ENCODE measurements at regions not wholly inside any gene's neighbourhood (a gene's known extent, or its start where the extent isn't known, plus 50 kb on each side); places are given as distances from the start of the nearest gene placed in this dataset.

DNA sequence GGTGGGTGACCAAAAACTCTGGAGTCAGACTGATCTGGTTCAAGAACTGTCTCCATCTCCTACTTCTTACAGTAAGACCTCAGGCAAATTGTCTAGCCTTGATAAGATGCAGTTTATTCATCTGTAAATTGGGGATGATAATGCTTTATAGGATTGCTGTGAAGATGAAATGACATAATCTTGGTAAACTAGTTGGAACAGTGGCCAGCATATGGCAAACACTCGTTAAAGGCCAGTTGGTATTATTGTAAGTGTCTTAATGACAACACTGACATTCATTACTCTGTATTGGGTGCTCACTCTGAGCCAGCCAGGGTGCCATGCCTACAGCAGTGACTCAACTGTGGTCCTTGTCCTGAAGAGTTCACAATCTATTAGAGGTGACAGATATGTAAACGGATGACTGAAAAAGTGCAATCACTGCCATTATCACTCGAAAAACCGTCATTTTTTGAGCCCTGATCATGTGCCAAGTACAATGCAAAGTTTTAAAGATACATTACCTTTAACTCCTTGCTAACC, 84.9 kb upstream of the HSPA9 start:
- in situ Hi-C loops (cut with HindIII; ENCODE audit: low pct_unique_long_range_greater_than_20kb, low sequenced_read_pairs): no loop called here
- H3K27me3 ChIP-seq (ENCODE audit: control insufficient read depth, insufficient read depth, low read length): no peaks in the 10 kb centered on the region

GRCh38 chr5:138659561-138659960, 84.4 kb upstream of the HSPA9 start:
- no peaks in the 10 kb centered on the region for H3K4me1 ChIP-seq (ENCODE audit: control insufficient read depth, insufficient read depth, low read length)
- no peak for DNase-seq (ENCODE audit: low read depth, low spot score)
- no peaks in the 10 kb centered on the region for H3K9me3 ChIP-seq (ENCODE audit: control insufficient read depth, insufficient read depth, low read depth, low read length)
- ChIA-PET POLR2A (no interaction called here), CTCF (no interaction called here)
- no peak for TF ChIP-seq CTCF (IDR thresholded peaks at IDR 0.05)
- TF ChIP-seq, protein P1, sequence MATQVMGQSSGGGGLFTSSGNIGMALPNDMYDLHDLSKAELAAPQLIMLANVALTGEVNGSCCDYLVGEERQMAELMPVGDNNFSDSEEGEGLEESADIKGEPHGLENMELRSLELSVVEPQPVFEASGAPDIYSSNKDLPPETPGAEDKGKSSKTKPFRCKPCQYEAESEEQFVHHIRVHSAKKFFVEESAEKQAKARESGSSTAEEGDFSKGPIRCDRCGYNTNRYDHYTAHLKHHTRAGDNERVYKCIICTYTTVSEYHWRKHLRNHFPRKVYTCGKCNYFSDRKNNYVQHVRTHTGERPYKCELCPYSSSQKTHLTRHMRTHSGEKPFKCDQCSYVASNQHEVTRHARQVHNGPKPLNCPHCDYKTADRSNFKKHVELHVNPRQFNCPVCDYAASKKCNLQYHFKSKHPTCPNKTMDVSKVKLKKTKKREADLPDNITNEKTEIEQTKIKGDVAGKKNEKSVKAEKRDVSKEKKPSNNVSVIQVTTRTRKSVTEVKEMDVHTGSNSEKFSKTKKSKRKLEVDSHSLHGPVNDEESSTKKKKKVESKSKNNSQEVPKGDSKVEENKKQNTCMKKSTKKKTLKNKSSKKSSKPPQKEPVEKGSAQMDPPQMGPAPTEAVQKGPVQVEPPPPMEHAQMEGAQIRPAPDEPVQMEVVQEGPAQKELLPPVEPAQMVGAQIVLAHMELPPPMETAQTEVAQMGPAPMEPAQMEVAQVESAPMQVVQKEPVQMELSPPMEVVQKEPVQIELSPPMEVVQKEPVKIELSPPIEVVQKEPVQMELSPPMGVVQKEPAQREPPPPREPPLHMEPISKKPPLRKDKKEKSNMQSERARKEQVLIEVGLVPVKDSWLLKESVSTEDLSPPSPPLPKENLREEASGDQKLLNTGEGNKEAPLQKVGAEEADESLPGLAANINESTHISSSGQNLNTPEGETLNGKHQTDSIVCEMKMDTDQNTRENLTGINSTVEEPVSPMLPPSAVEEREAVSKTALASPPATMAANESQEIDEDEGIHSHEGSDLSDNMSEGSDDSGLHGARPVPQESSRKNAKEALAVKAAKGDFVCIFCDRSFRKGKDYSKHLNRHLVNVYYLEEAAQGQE (IDR thresholded peaks at IDR 0.05; ENCODE audit: insufficient read depth in 1 of 2, low read depth in 2 of 2, low read length in 1 of 2): no peak
- no peak overlapping the region for H3K4me3 ChIP-seq (ENCODE audit: low read depth in 2 of 2, low read length in 2 of 2)
- no peaks in the 10 kb centered on the region for H3K27me3 ChIP-seq (ENCODE audit: control insufficient read depth, insufficient read depth, low read length)
- H3K27ac ChIP-seq (ENCODE audit: low read length): no peak overlapping the region
- intact Hi-C loops (cut with micrococcal nuclease; ENCODE audit: unreplicated experiment): no loop called here
- no peak for ATAC-seq
- in situ Hi-C loops (cut with HindIII; ENCODE audit: low pct_unique_long_range_greater_than_20kb, low sequenced_read_pairs): no loop called here
- H3K36me3 ChIP-seq (ENCODE audit: control insufficient read depth, insufficient read depth, low read length): no peaks in the 10 kb centered on the region
- no TSS peak for BruUV-seq (replicated peaks)

More for the DNA sequence above, 84.9 kb upstream of the HSPA9 start:
- no TSS peak for BruUV-seq (replicated peaks)
- POLR2A ChIA-PET: no interaction called here
- no peak for DNase-seq (ENCODE audit: low read depth, low spot score)
- H3K4me3 ChIP-seq (ENCODE audit: low read depth in 2 of 2, low read length in 2 of 2): no peak overlapping the region
- H3K27ac ChIP-seq (ENCODE audit: low read length): no peak overlapping the region
- H3K36me3 ChIP-seq (ENCODE audit: control insufficient read depth, insufficient read depth, low read length): no peaks in the 10 kb centered on the region
- CTCF ChIA-PET: no interaction called here
- no peak for TF ChIP-seq TCF7L2 (IDR thresholded peaks at IDR 0.05; ENCODE audit: low read depth, low read length)
- TF ChIP-seq, protein P1 (IDR thresholded peaks at IDR 0.05; ENCODE audit: insufficient read depth in 1 of 2, low read depth in 2 of 2, low read length in 1 of 2): no peak
- TF ChIP-seq POLR2AphosphoS5 (IDR thresholded peaks at IDR 0.05; ENCODE audit: low read depth, low read length): no peak
- no peak for TF ChIP-seq SIN3A (IDR thresholded peaks at IDR 0.05; ENCODE audit: borderline replicate concordance, insufficient read depth, low read depth, low read length)
- H3K4me1 ChIP-seq (ENCODE audit: control insufficient read depth, insufficient read depth, low read length): no peaks in the 10 kb centered on the region
- intact Hi-C loops (cut with micrococcal nuclease; ENCODE audit: unreplicated experiment): no loop called here
- no peak for ATAC-seq
- H3K9me3 ChIP-seq (ENCODE audit: control insufficient read depth, insufficient read depth, low read depth, low read length): no peaks in the 10 kb centered on the region
